NCI-H1694 treated with DMSO at 0.1 percent for 48 hours (cell line): ENCODE measurements at regions not wholly inside any gene's neighbourhood (a gene's known extent, or its start where the extent isn't known, plus 50 kb on each side); places are given as distances from the start of the nearest gene placed in this dataset.
"Not testable (repeated sequence)": the region's sequence is repeated elsewhere in the genome, so short reads cannot be mapped to it uniquely, and the experiment has no call there.

Experiments used
- DNase-seq: peaks from one replicate; lab custom pipeline; 2025; lab: John Stamatoyannopoulos, UW

- DNase-seq = peak; percentile 16
Observed at GRCh38 chr3:194189243-194189791, 53.4 kb downstream of the HES1 start.

GRCh38 chr3:194191850-194192249 is 55.9 kb downstream of the HES1 start:
- DNase-seq = not testable (repeated sequence)

GRCh38 chr3:194194051-194194756 is 58.3 kb downstream of the HES1 start:
- DNase-seq = no peak

- DNase-seq = no peak
Observed at GRCh38 chr3:194194757-194195085, 58.8 kb downstream of the HES1 start.

- no peak for DNase-seq
Observed at GRCh38 chr3:194195611-194196010, 59.7 kb downstream of the HES1 start.

GRCh38 chr3:194196876-194197275 is 60.9 kb downstream of the HES1 start:
- DNase-seq = no peak

- DNase-seq = no peak
Observed at GRCh38 chr3:194197396-194197960, 61.5 kb downstream of the HES1 start.

- DNase-seq = no peak
Observed at GRCh38 chr3:194197981-194198695, 62.2 kb downstream of the HES1 start.

- DNase-seq = no peak
Observed at GRCh38 chr3:194198938-194199337, 63.0 kb downstream of the HES1 start.

- no peak for DNase-seq
Observed at GRCh38 chr3:194200422-194201081, 64.6 kb downstream of the HES1 start.

GRCh38 chr3:194201953-194202666 is 66.2 kb downstream of the HES1 start:
- no peak for DNase-seq

GRCh38 chr3:194203482-194204041 is 67.6 kb downstream of the HES1 start:
- no peak for DNase-seq

- DNase-seq = no peak
Observed at GRCh38 chr3:194204042-194204987, 68.4 kb downstream of the HES1 start.

GRCh38 chr3:194205675-194206133 is 69.8 kb downstream of the HES1 start:
- no peak for DNase-seq

GRCh38 chr3:194206320-194206719 is 70.4 kb downstream of the HES1 start:
- no peak for DNase-seq

GRCh38 chr3:194208709-194209108 is 72.8 kb downstream of the HES1 start:
- DNase-seq = no peak

- DNase-seq = no peak
Observed at GRCh38 chr3:194212161-194212844, 76.4 kb downstream of the HES1 start.

- DNase-seq = no peak
Observed at GRCh38 chr3:194212845-194213331, 76.9 kb downstream of the HES1 start.

GRCh38 chr3:194215392-194215791 is 79.4 kb downstream of the HES1 start:
- no peak for DNase-seq
